Mesothelial cell of epicardium (in vitro differentiated cells): ENCODE measurements at regions not wholly inside any gene's neighbourhood (a gene's known extent, or its start where the extent isn't known, plus 50 kb on each side); places are given as distances from the start of the nearest gene placed in this dataset.

Experiments
- DNase-seq, 2 experiments: peaks; one replicate each; pipeline ENCODE4 v3.0.0; 2021; ENCODE audit warnings: low spot score in 2 of 2; ENCODE audit not compliant: unreplicated experiment in 2 of 2
- H3K27ac Mint-ChIP-seq: 2 replicates; pipeline ENCODE4 v1.8.0; 2021; ENCODE audit warnings: mixed read lengths
- H3K27me3 Mint-ChIP-seq: 2 replicates; pipeline ENCODE4 v1.8.0; 2021; ENCODE audit warnings: low read depth, mixed read lengths
- H3K36me3 Mint-ChIP-seq: 2 replicates; pipeline ENCODE4 v1.8.0; 2021; ENCODE audit warnings: mixed read lengths
- H3K4me1 Mint-ChIP-seq: 2 replicates; pipeline ENCODE4 v1.8.0; 2021; ENCODE audit warnings: mixed read lengths
- H3K4me3 Mint-ChIP-seq: 2 replicates; pipeline ENCODE4 v1.8.0; 2021; ENCODE audit warnings: mild to moderate bottlenecking, moderate library complexity, mixed read lengths
- H3K9me3 Mint-ChIP-seq: 2 replicates; pipeline ENCODE4 v1.8.0; 2021; ENCODE audit warnings: mixed read lengths
- CTCF ChIP-seq: fragments of 200-600 bp; sonication (generic); IDR thresholded peaks from one replicate; pipeline ENCODE4 v1.5.0; 2021; ENCODE audit warnings: antibody characterized with exemption; ENCODE audit not compliant: unreplicated experiment

- Mint-ChIP-seq H3K4me3 (no peak overlapping the region), H3K4me1 (peaks cover 18% of the 10 kb centered on the region), H3K27ac (no peak overlapping the region), H3K36me3 (no peaks in the 10 kb centered on the region), H3K9me3 (peaks cover 2% of the 10 kb centered on the region), H3K27me3 (no peaks in the 10 kb centered on the region)
- DNase-seq: no peak
- no peak for TF ChIP-seq CTCF
Measured at GRCh38 chr3:95462161-95462560, 1352.2 kb upstream of the EPHA6 start.

- Mint-ChIP-seq H3K9me3 (peaks cover 15% of the 10 kb centered on the region), H3K4me3 (no peak overlapping the region), H3K27ac (no peak overlapping the region), H3K36me3 (no peaks in the 10 kb centered on the region), H3K4me1 (peaks cover 16% of the 10 kb centered on the region), H3K27me3 (no peaks in the 10 kb centered on the region)
- TF ChIP-seq CTCF: no peak
- DNase-seq: no peak
Measured at GRCh38 chr3:95464346-95464745, 1350.0 kb upstream of the EPHA6 start.

GRCh38 chr3:95468331-95468730 is 1346.1 kb upstream of the EPHA6 start:
- no peak overlapping the region for H3K27ac Mint-ChIP-seq
- no peak overlapping the region for H3K4me3 Mint-ChIP-seq
- no peak for TF ChIP-seq CTCF
- no peaks in the 10 kb centered on the region for H3K36me3 Mint-ChIP-seq
- DNase-seq: no peak
- H3K27me3 Mint-ChIP-seq: no peaks in the 10 kb centered on the region
- H3K9me3 Mint-ChIP-seq: peaks cover 15% of the 10 kb centered on the region
- H3K4me1 Mint-ChIP-seq: peaks cover 8% of the 10 kb centered on the region

GRCh38 chr3:95474338-95474737 is 1340.1 kb upstream of the EPHA6 start:
- Mint-ChIP-seq H3K36me3 (no peaks in the 10 kb centered on the region), H3K27me3 (no peaks in the 10 kb centered on the region), H3K27ac (no peak overlapping the region), H3K9me3 (no peaks in the 10 kb centered on the region), H3K4me1 (peaks cover 10% of the 10 kb centered on the region), H3K4me3 (no peak overlapping the region)
- TF ChIP-seq CTCF: no peak
- no peak for DNase-seq

DNA sequence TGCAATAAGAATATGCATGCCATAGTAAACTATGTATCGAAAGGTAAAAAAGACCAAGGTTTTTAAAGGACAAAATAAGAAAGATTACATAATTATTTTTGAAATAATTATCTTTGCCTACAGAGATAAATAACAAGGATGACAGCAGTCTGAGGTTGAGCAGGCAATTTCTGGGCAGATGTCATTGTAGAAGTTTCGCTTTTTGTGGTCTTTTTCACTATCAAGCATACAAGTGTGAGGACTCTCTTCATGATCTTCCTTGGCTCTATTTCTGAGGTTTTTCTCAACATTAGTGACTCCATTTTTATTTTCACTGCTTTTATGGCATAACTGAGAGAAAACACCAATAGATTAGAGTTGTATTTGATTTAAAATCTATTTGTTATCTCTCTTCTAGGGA is 1337.9 kb upstream of the EPHA6 start:
- Mint-ChIP-seq H3K36me3 (peaks cover under 1% of the 10 kb centered on the region), H3K27me3 (no peaks in the 10 kb centered on the region), H3K27ac (no peak overlapping the region), H3K4me1 (peaks cover 10% of the 10 kb centered on the region), H3K4me3 (no peak overlapping the region), H3K9me3 (peaks cover 2% of the 10 kb centered on the region)
- no peak for DNase-seq
- TF ChIP-seq CTCF: no peak

DNA sequence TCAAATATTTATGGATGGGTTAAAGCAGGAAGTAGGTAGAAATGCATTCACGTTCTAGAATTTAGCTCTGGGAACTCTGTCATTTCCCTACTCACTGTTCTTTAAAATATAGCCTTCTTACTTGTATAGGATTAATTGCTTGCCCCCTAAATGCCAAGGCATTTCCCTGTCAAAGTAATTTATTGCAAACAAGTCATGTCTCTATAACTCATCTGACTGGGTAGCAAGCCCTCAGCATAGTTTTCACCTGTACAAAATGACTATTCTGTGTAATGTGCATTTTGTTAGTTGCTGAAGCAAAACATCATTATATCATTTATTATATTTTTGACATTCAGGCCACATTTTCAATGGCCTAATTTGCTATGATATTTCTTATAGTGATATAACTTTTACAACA is 1308.2 kb upstream of the EPHA6 start:
- Mint-ChIP-seq H3K9me3 (no peaks in the 10 kb centered on the region), H3K4me3 (no peak overlapping the region), H3K36me3 (no peaks in the 10 kb centered on the region), H3K27me3 (no peaks in the 10 kb centered on the region), H3K27ac (no peak overlapping the region), H3K4me1 (peaks cover 5% of the 10 kb centered on the region)
- TF ChIP-seq CTCF: no peak
- DNase-seq: no peak
